ENCODE measurements at regions not wholly inside any gene's neighbourhood (a gene's known extent, or its start where the extent isn't known, plus 50 kb on each side); places are given as distances from the start of the nearest gene placed in this dataset.

GRCh38 chr7:15043931-15044330 is 141.4 kb upstream of the DGKB start:
- ChIA-PET POLR2A (no interaction called here), CTCF (no interaction called here)
- no peak overlapping the region for H3K27ac ChIP-seq (ENCODE audit: extremely low read depth, low read depth, low read length)
- H3K4me3 ChIP-seq (ENCODE audit: low read depth, low read length), result no peak overlapping the region
- H3K36me3 ChIP-seq (ENCODE audit: control insufficient read depth in 2 of 2, insufficient read depth in 1 of 2, low read length in 2 of 2), result no peaks in the 10 kb centered on the region
- TF ChIP-seq ZFP69B (tag by site-specific recombination; IDR thresholded peaks at IDR 0.05) (no peak), BCL6B (tag by site-specific recombination; IDR thresholded peaks at IDR 0.05) (no peak), ZNF175 (tag by site-specific recombination; IDR thresholded peaks at IDR 0.05) (no peak), ZNF221 (tag by site-specific recombination; IDR thresholded peaks at IDR 0.05; ENCODE audit: borderline replicate concordance) (no peak), ZNF280D (tag by site-specific recombination; IDR thresholded peaks at IDR 0.05) (no peak), ZNF585B (tag by site-specific recombination; IDR thresholded peaks at IDR 0.05) (no peak), ZNF366 (tag by site-specific recombination; conservative IDR thresholded peaks at IDR 0.05) (no peak), ZNF785 (tag by site-specific recombination; IDR thresholded peaks at IDR 0.05) (no peak), ZNF660 (tag by site-specific recombination; IDR thresholded peaks at IDR 0.05) (no peak)
- no peaks in the 10 kb centered on the region for H3K4me1 ChIP-seq (ENCODE audit: control insufficient read depth, insufficient read depth, low read length)
- no peaks in the 10 kb centered on the region for H3K9me3 ChIP-seq (ENCODE audit: control insufficient read depth, insufficient read depth, low read depth, low read length)

DNA sequence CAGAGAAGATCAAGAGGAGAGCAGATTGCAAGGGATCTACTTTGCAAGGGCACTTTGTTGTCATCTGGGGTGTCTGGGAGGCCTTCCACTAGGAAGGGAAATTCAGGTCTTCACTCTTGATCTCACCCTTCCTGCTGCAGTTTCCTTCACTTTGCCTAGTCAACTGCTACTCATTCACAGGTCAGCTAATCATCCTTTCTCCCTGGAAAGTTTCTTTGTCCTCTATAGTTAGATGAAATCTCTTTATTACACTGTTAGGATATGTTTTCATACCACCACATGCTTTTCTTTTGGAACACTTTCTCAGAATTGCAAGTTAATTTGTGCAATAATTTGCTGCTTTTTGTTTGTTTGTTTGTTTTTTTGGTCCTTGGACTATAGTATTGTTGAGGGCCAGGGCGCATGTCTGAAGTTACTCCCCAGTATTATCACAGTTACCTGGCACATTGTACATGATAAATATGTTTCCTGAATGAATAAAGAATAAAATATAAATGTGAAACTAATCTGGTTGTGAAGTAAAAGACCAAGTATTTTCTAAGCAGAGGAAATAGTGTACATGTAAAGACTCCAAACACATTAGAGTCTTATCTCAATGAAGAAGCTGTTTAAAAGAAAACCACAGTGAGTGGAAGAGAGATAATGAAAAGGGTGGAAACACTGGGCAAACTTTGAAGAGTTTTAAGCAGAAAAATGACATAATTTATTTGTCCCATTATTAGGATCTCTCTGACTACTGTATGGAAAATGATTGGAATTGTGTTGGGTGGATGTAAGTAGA is 139.9 kb upstream of the DGKB start:
- Histone ChIP-seq H3K9me3 (ENCODE audit: control insufficient read depth, insufficient read depth, low read depth, low read length) (no peaks in the 10 kb centered on the region), H3K4me3 (ENCODE audit: low read depth, low read length) (no peak overlapping the region), H3K4me1 (ENCODE audit: control insufficient read depth, insufficient read depth, low read length) (no peaks in the 10 kb centered on the region), H3K27ac (ENCODE audit: extremely low read depth, low read depth, low read length) (no peak overlapping the region), H3K36me3 (ENCODE audit: control insufficient read depth in 2 of 2, insufficient read depth in 1 of 2, low read length in 2 of 2) (no peaks in the 10 kb centered on the region)
- CTCF ChIA-PET, result no interaction called here
- POLR2A ChIA-PET, result no interaction called here
- no peak for TF ChIP-seq ELK4 (IDR thresholded peaks at IDR 0.05; ENCODE audit: borderline replicate concordance, low read depth, low read length)
- TF ChIP-seq, protein P1, sequence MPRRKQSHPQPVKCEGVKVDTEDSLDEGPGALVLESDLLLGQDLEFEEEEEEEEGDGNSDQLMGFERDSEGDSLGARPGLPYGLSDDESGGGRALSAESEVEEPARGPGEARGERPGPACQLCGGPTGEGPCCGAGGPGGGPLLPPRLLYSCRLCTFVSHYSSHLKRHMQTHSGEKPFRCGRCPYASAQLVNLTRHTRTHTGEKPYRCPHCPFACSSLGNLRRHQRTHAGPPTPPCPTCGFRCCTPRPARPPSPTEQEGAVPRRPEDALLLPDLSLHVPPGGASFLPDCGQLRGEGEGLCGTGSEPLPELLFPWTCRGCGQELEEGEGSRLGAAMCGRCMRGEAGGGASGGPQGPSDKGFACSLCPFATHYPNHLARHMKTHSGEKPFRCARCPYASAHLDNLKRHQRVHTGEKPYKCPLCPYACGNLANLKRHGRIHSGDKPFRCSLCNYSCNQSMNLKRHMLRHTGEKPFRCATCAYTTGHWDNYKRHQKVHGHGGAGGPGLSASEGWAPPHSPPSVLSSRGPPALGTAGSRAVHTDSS (tag by site-specific recombination; IDR thresholded peaks at IDR 0.05), result no peak
- no peak for TF ChIP-seq ZSCAN23 (tag by site-specific recombination; IDR thresholded peaks at IDR 0.05)
- TF ChIP-seq ZNF664 (tag by site-specific recombination; IDR thresholded peaks at IDR 0.05), result no peak
- TF ChIP-seq KLF9 (tag by site-specific recombination; IDR thresholded peaks at IDR 0.05; ENCODE audit: low read depth), result no peak
- no peak for TF ChIP-seq ZNF132 (tag by site-specific recombination; IDR thresholded peaks at IDR 0.05; ENCODE audit: borderline replicate concordance)
- TF ChIP-seq, protein P2, sequence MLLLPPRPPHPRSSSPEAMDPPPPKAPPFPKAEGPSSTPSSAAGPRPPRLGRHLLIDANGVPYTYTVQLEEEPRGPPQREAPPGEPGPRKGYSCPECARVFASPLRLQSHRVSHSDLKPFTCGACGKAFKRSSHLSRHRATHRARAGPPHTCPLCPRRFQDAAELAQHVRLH (tag by site-specific recombination; IDR thresholded peaks at IDR 0.05), result no peak
- TF ChIP-seq AEBP2 (tag by site-specific recombination; IDR thresholded peaks at IDR 0.05; ENCODE audit: borderline replicate concordance), result no peak
- TF ChIP-seq ZNF184 (tag by site-specific recombination; IDR thresholded peaks at IDR 0.05), result no peak
- TF ChIP-seq TCF7L2 (IDR thresholded peaks at IDR 0.05; ENCODE audit: borderline replicate concordance, low read depth, low read length), result no peak
- no peak for TF ChIP-seq ZNF404 (tag by site-specific recombination; IDR thresholded peaks at IDR 0.05)
- TF ChIP-seq KLF7 (tag by site-specific recombination; IDR thresholded peaks at IDR 0.05; ENCODE audit: borderline replicate concordance), result no peak
- TF ChIP-seq ZNF16 (tag by site-specific recombination; IDR thresholded peaks at IDR 0.05; ENCODE audit: low read depth), result no peak
- no peak for TF ChIP-seq ZBTB48 (tag by site-specific recombination; IDR thresholded peaks at IDR 0.05)
- TF ChIP-seq, protein P3, sequence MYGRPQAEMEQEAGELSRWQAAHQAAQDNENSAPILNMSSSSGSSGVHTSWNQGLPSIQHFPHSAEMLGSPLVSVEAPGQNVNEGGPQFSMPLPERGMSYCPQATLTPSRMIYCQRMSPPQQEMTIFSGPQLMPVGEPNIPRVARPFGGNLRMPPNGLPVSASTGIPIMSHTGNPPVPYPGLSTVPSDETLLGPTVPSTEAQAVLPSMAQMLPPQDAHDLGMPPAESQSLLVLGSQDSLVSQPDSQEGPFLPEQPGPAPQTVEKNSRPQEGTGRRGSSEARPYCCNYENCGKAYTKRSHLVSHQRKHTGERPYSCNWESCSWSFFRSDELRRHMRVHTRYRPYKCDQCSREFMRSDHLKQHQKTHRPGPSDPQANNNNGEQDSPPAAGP (tag by site-specific recombination; IDR thresholded peaks at IDR 0.05), result no peak
- TF ChIP-seq ZNF140 (tag by site-specific recombination; IDR thresholded peaks at IDR 0.05), result no peak
